Erythroblast (primary cell): ENCODE measurements at regions not wholly inside any gene's neighbourhood (a gene's known extent, or its start where the extent isn't known, plus 50 kb on each side); places are given as distances from the start of the nearest gene placed in this dataset.

ENCODE experiments used
- GATA1 ChIP-seq: IDR thresholded peaks from 2 replicates; pipeline ENCODE4 v1.6.1; 2011; ENCODE audit warnings: low read depth, mild to moderate bottlenecking, control low read depth, low read length, moderate library complexity
- POLR2A ChIP-seq: IDR thresholded peaks from 2 replicates; pipeline ENCODE4 v1.6.1; 2011; ENCODE audit warnings: mild to moderate bottlenecking, low read length

- TF ChIP-seq POLR2A: no peak
- TF ChIP-seq GATA1: no peak
Observed at GRCh38 chrX:79452881-79453280, 85.7 kb upstream of the ITM2A start.
